ENCODE measurements at regions not wholly inside any gene's neighbourhood (a gene's known extent, or its start where the extent isn't known, plus 50 kb on each side); places are given as distances from the start of the nearest gene placed in this dataset.

DNA sequence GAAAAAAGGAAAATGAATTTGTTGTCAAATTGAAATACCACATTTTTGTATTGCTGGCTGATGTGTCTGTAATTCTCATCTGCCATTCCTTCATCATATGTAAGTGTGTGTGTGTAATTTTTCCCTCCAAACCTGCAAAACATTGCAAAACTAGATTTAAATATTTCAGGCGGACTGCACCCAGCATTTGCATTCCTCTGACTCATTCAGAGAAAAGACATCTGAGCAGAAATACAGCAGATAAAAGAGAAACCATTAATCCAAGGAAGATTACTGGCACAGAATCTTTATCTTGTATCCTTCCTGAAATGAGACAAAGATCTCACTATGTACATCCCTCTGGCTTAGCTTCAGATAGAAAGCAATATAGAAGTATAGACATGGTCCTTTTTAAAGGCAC lies 275.3 kb downstream of the TMEM38B start:
- no peak overlapping the region for H3K4me3 ChIP-seq (replicated peaks; ENCODE audit: low read depth, low read length)
- TF ChIP-seq, protein P1, sequence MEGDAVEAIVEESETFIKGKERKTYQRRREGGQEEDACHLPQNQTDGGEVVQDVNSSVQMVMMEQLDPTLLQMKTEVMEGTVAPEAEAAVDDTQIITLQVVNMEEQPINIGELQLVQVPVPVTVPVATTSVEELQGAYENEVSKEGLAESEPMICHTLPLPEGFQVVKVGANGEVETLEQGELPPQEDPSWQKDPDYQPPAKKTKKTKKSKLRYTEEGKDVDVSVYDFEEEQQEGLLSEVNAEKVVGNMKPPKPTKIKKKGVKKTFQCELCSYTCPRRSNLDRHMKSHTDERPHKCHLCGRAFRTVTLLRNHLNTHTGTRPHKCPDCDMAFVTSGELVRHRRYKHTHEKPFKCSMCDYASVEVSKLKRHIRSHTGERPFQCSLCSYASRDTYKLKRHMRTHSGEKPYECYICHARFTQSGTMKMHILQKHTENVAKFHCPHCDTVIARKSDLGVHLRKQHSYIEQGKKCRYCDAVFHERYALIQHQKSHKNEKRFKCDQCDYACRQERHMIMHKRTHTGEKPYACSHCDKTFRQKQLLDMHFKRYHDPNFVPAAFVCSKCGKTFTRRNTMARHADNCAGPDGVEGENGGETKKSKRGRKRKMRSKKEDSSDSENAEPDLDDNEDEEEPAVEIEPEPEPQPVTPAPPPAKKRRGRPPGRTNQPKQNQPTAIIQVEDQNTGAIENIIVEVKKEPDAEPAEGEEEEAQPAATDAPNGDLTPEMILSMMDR (IDR thresholded peaks at IDR 0.05; ENCODE audit: low read depth, low read length, missing control alignments) = no peak
- no peak for DNase-seq (ENCODE audit: extremely low read depth, low read depth)

GRCh38 chr9:105971986-105972385 lies 277.6 kb downstream of the TMEM38B start:
- TF ChIP-seq, protein P1 (IDR thresholded peaks at IDR 0.05; ENCODE audit: low read depth, low read length, missing control alignments) = no peak
- H3K4me3 ChIP-seq (replicated peaks; ENCODE audit: low read depth, low read length) = no peak overlapping the region
- DNase-seq (ENCODE audit: extremely low read depth, low read depth) = no peak

- no peak for DNase-seq (ENCODE audit: extremely low read depth, low read depth)
- TF ChIP-seq, protein P1 (IDR thresholded peaks at IDR 0.05; ENCODE audit: low read depth, low read length, missing control alignments) = no peak
- H3K4me3 ChIP-seq (replicated peaks; ENCODE audit: low read depth, low read length) = no peak overlapping the region
These were observed 278.3 kb downstream of the TMEM38B start for GRCh38 chr9:105972466-105973204.

GRCh38 chr9:105973951-105974351 lies 279.6 kb downstream of the TMEM38B start:
- no peak overlapping the region for H3K4me3 ChIP-seq (replicated peaks; ENCODE audit: low read depth, low read length)
- no peak for DNase-seq (ENCODE audit: extremely low read depth, low read depth)
- TF ChIP-seq, protein P1 (IDR thresholded peaks at IDR 0.05; ENCODE audit: low read depth, low read length, missing control alignments) = no peak

- TF ChIP-seq, protein P1 (IDR thresholded peaks at IDR 0.05; ENCODE audit: low read depth, low read length, missing control alignments) = no peak
- no peak overlapping the region for H3K4me3 ChIP-seq (replicated peaks; ENCODE audit: low read depth, low read length)
- DNase-seq (ENCODE audit: extremely low read depth, low read depth) = no peak
These were observed 281.7 kb downstream of the TMEM38B start for GRCh38 chr9:105975886-105976645.

DNA sequence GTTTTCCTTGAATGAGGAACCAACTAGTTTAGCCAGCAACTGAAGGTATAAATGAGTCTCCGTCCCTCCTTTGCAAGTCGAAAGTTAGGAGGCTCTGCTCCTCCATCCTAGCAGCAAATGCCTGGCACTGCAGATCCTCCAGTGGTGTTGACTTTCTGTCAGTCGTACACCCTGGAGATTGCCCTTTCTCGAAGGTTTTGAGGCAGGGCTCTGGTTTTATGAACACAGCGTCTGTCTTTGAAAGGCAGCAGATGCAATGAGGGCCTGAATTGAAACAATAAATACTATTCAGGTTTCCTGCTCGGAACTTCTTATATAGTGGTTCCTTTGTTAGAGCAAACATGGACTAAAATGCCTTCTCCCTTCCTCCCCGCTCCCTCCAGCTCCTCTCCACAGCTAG lies 284.0 kb downstream of the TMEM38B start:
- DNase-seq (ENCODE audit: extremely low read depth, low read depth) = no peak
- TF ChIP-seq, protein P1 (IDR thresholded peaks at IDR 0.05; ENCODE audit: low read depth, low read length, missing control alignments) = no peak
- H3K4me3 ChIP-seq (replicated peaks; ENCODE audit: low read depth, low read length) = no peak overlapping the region
